ENCODE measurements at regions not wholly inside any gene's neighbourhood (a gene's known extent, or its start where the extent isn't known, plus 50 kb on each side); places are given as distances from the start of the nearest gene placed in this dataset.

- Mint-ChIP-seq H3K27ac (no peak overlapping the region), H3K9me3 (peaks cover 3 to 8% of the 10 kb centered on the region in 2 experiments; a peak in 3 of 5 replicates), H3K4me1 (peaks cover 15 to 16% of the 10 kb centered on the region in 2 experiments), H3K4me3 (no peak overlapping the region), H3K36me3 (ENCODE audit: insufficient read depth in 1 of 3, low read depth in 3 of 3) (peaks cover 2 to 10% (median 3%) of the 10 kb centered on the region in 3 experiments; a peak in 5 of 7 replicates), H3K27me3 (ENCODE audit: low read depth) (no peaks in the 10 kb centered on the region)
- no peak overlapping the region for H3K4me2 ChIP-seq (ENCODE audit: insufficient read depth, insufficient read length, low read length)
- H2BK12ac ChIP-seq (ENCODE audit: insufficient read length, low read depth, low read length), result no peak overlapping the region
- no peak overlapping the region for H2BK5ac ChIP-seq (ENCODE audit: insufficient read length, low read length)
- no peaks in the 10 kb centered on the region for H3K23me2 ChIP-seq (ENCODE audit: insufficient read length, low read depth, low read length, poor library complexity, severe bottlenecking)
- no peak overlapping the region for H4K91ac ChIP-seq (ENCODE audit: insufficient read length, low read depth, low read length)
- no peaks in the 10 kb centered on the region for H4K20me1 ChIP-seq (ENCODE audit: control insufficient read depth, insufficient read depth, insufficient read length)
- H3K14ac ChIP-seq (ENCODE audit: insufficient read depth, low read length), result no peak overlapping the region
- no peak overlapping the region for H3K56ac ChIP-seq (ENCODE audit: insufficient read length, low read depth, low read length)
- H3K18ac ChIP-seq (ENCODE audit: insufficient read length, low read depth, low read length), result no peak overlapping the region
- H4K5ac ChIP-seq (ENCODE audit: insufficient read length, low read depth, low read length), result no peak overlapping the region
- no peak for TF ChIP-seq CTCF (conservative IDR thresholded peaks at IDR 0.05)
- H2BK120ac ChIP-seq (ENCODE audit: low read depth, low read length, poor library complexity, severe bottlenecking), result no peak overlapping the region
- no peak overlapping the region for H3K4ac ChIP-seq (ENCODE audit: low read depth, low read length)
- no peak overlapping the region for H2AFZ ChIP-seq (ENCODE audit: low read length)
- H2BK15ac ChIP-seq (ENCODE audit: low read depth, low read length), result no peak overlapping the region
- no peak overlapping the region for H3K9ac ChIP-seq (ENCODE audit: extremely low read depth, insufficient read length, low read length)
- no CpG with 5 or more reads among the region's 1 CpG for WGBS (ENCODE audit: extremely low coverage, insufficient read length, low lambda C conversion rate)
- H3K27me3 ChIP-seq (ENCODE audit: insufficient read depth, low read length), result no peaks in the 10 kb centered on the region
- H3T11ph ChIP-seq (ENCODE audit: low read length), result no peak overlapping the region
- no peak overlapping the region for H2AK5ac ChIP-seq (ENCODE audit: insufficient read length, low read length)
- DNase-seq, result no peak
- H3K79me1 ChIP-seq (ENCODE audit: insufficient read depth, low read depth, low read length, poor library complexity, severe bottlenecking), result no peaks in the 10 kb centered on the region
- no peak overlapping the region for H3K23ac ChIP-seq (ENCODE audit: insufficient read length, low read depth, low read length)
- H3K79me2 ChIP-seq (ENCODE audit: insufficient read depth, low read length), result no peaks in the 10 kb centered on the region
- H3K27ac ChIP-seq (ENCODE audit: insufficient read length, low read depth, low read length), result no peak overlapping the region
- H2BK20ac ChIP-seq (ENCODE audit: low read depth, low read length, poor library complexity, severe bottlenecking), result no peak overlapping the region
- no peaks in the 10 kb centered on the region for H3K9me3 ChIP-seq (ENCODE audit: control insufficient read depth, low read depth, low read length)
- no peaks in the 10 kb centered on the region; the same call in 1 of the 2 replicates for H3K4me1 ChIP-seq (ENCODE audit: insufficient read depth, low read length)
- H4K8ac ChIP-seq (replicated peaks; ENCODE audit: insufficient read length, low read depth, low read length), result no peak overlapping the region
Measured at GRCh38 chr5:60482301-60482700, 217.7 kb downstream of the DEPDC1B start.

Measured in H9 (cell line).